B cell (primary cell): ENCODE measurements at regions not wholly inside any gene's neighbourhood (a gene's known extent, or its start where the extent isn't known, plus 50 kb on each side); places are given as distances from the start of the nearest gene placed in this dataset.
"Not testable (repeated sequence)": the region's sequence is repeated elsewhere in the genome, so short reads cannot be mapped to it uniquely, and the experiment has no call there.

Source experiments
- ATAC-seq: fragments of 200-7000 bp; cut with Tn5 transposase; one replicate; pipeline ENCODE4 v1.10.0; 2021; ENCODE audit warnings: low read depth, mild to moderate bottlenecking, moderate number of reproducible peaks, moderate library complexity
- CTCF ChIA-PET: fragments of 350-600 bp; sonication (Branson Sonifier 250); formaldehyde crosslinking; loops from one replicate; lab custom pipeline; 2021; ENCODE audit warnings: antibody characterized with exemption, inconsistent platforms; lab: Charles Lee
- POLR2A ChIA-PET: fragments of 350-600 bp; sonication (Branson Sonifier 250); formaldehyde crosslinking; loops from one replicate; lab custom pipeline; 2021; ENCODE audit warnings: antibody characterized with exemption; lab: Charles Lee
- DNase-seq: peaks from one replicate; pipeline ENCODE4 v3.0.0; 2013
- H2AFZ ChIP-seq: 2 replicates; pipeline ENCODE4 v1.6.1; 2012; ENCODE audit warnings: mild to moderate bottlenecking, low read depth, low read length; ENCODE audit not compliant: insufficient read depth, poor library complexity, severe bottlenecking
- H3K27ac ChIP-seq, 2 donors: 1 replicate in 1 of 2; 2 replicates in 1 of 2; pipeline ENCODE4 v1.5.1; 2012 to 2013; ENCODE audit warnings: low read length in 2 of 2, mild to moderate bottlenecking in 2 of 2, moderate library complexity in 1 of 2
- H3K27me3 ChIP-seq, 4 experiments: fragments of 200-600 bp in 1 of 4; sonication (generic) in 1 of 4; replicated peaks in 1 of 4; 1 replicate in 2 of 4; 2 replicates in 2 of 4; pipeline versions ENCODE4 v1.6.1 to v1.7.0; 2013 to 2016; ENCODE audit warnings: low read length in 3 of 4, mild to moderate bottlenecking in 2 of 4, mixed read lengths in 1 of 4, moderate library complexity in 1 of 4; ENCODE audit not compliant: insufficient read depth in 4 of 4, control insufficient read depth in 3 of 4; ENCODE audit errors: control extremely low read depth in 1 of 4
- H3K36me3 ChIP-seq, 2 experiments: replicated peaks in 1 of 2; 1 replicate in 1 of 2; 2 replicates in 1 of 2; pipeline versions ENCODE4 v1.6.1 to v1.7.1; 2013; ENCODE audit warnings: low read length in 1 of 2; ENCODE audit not compliant: insufficient read depth in 2 of 2, control insufficient read depth in 1 of 2; ENCODE audit errors: control extremely low read depth in 1 of 2, extremely low read depth in 1 of 2
- H3K4me1 ChIP-seq, 2 donors: fragments of 200-600 bp in 1 of 2; sonication (generic) in 1 of 2; 1 replicate in 1 of 2; 2 replicates in 1 of 2; pipeline versions ENCODE4 v1.5.1 to v1.6.1; 2013 to 2017; ENCODE audit warnings: low read length in 2 of 2; ENCODE audit not compliant: control insufficient read depth in 2 of 2, insufficient read depth in 2 of 2
- H3K4me2 ChIP-seq: replicated peaks from 2 replicates; pipeline ENCODE3; 2012; ENCODE audit warnings: mild to moderate bottlenecking, low read depth, low read length; ENCODE audit not compliant: poor library complexity, severe bottlenecking
- H3K4me3 ChIP-seq, 5 experiments: fragments of 200-600 bp in 1 of 5; sonication (generic) in 1 of 5; 1 replicate in 3 of 5; 2 replicates in 2 of 5; pipeline versions ENCODE4 v1.5.1 to v1.7.0; 2011 to 2016; ENCODE audit warnings: low read length in 4 of 5, mild to moderate bottlenecking in 4 of 5, low read depth in 2 of 5, control low read depth in 1 of 5, moderate library complexity in 1 of 5; ENCODE audit not compliant: insufficient read depth in 1 of 5; ENCODE audit errors: control extremely low read depth in 1 of 5, extremely low read depth in 1 of 5
- H3K79me2 ChIP-seq: fragments of 200-600 bp; sonication (generic); one replicate; pipeline ENCODE4 v1.6.0; 2016; ENCODE audit warnings: low read length; ENCODE audit not compliant: control insufficient read depth, insufficient read depth
- H3K9ac ChIP-seq: fragments of 200-600 bp; sonication (generic); 2 replicates; pipeline ENCODE4 v1.6.1; 2017; ENCODE audit warnings: mild to moderate bottlenecking, low read length, moderate library complexity
- H3K9me3 ChIP-seq, 3 donors: one replicate each; pipeline versions ENCODE4 v1.6.1 to v1.7.1; 2013; ENCODE audit warnings: low read length in 2 of 3; ENCODE audit not compliant: control insufficient read depth in 2 of 3, insufficient read depth in 1 of 3; ENCODE audit errors: control extremely low read depth in 1 of 3
- H4K20me1 ChIP-seq: 2 replicates; pipeline ENCODE4 v1.6.0; 2012; ENCODE audit warnings: mild to moderate bottlenecking, low read length; ENCODE audit not compliant: insufficient read depth, control insufficient read depth, poor library complexity, severe bottlenecking
- H3K27ac Mint-ChIP-seq: one replicate; pipeline ENCODE4 v1.8.0; 2021; ENCODE audit warnings: mixed read lengths
- H3K27me3 Mint-ChIP-seq: one replicate; pipeline ENCODE4 v1.8.0; 2021; ENCODE audit warnings: mixed read lengths
- H3K4me1 Mint-ChIP-seq: one replicate; pipeline ENCODE4 v1.8.0; 2021; ENCODE audit warnings: mixed read lengths
- H3K4me3 Mint-ChIP-seq: one replicate; pipeline ENCODE4 v1.8.0; 2021; ENCODE audit warnings: mixed read lengths
- H3K9me3 Mint-ChIP-seq: one replicate; pipeline ENCODE4 v1.8.0; 2022; ENCODE audit warnings: mixed read lengths; ENCODE audit not compliant: insufficient read depth
- EZH2 ChIP-seq: IDR thresholded peaks from 2 replicates; pipeline ENCODE4 v1.6.1; 2012; ENCODE audit warnings: borderline replicate concordance, low read depth, mild to moderate bottlenecking, moderate library complexity, low read length; ENCODE audit not compliant: insufficient read depth, poor library complexity, severe bottlenecking
- WGBS: methylation state at CpG from one replicate; pipeline ENCODE4 v1.1.5; 2013; ENCODE audit warnings: missing lambda C conversion rate; ENCODE audit not compliant: insufficient coverage; 5-methylcytosine and 5-hydroxymethylcytosine counted together
- intact Hi-C: fragments of 100-400 bp; cut with micrococcal nuclease; formaldehyde crosslinking; loops from one replicate; pipeline ENCODE4 v1.10.0; 2022
- TF ChIP-seq, protein P1 (sequence below): fragments of 200-600 bp; IDR thresholded peaks from one replicate; pipeline ENCODE4 v1.8.0; 2022; ENCODE audit warnings: antibody characterized with exemption, mild to moderate bottlenecking

DNA sequence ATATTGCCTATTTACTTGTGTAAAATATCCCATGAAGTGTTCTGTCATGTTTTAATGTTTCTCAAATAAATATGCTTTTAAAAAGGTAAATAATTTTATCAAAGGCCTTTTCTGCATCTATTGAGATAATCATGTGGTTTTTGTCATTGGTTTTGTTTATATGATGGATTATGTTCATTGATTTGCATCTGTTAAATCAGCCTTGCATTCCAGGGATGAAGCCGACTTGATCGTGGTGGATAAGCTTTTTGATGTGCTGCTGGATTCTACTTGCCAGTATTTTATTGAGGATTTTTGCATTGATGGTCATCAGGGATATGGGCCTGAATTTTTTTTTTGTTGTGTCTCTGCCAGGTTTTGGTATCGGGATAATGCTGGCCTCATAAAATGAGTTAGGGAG lies 63.9 kb upstream of the P2RY10 start:
- POLR2A ChIA-PET, H3K4me1 Mint-ChIP-seq, H2AFZ ChIP-seq, H3K27me3 ChIP-seq, H3K79me2 ChIP-seq, H3K27ac Mint-ChIP-seq, H3K27me3 Mint-ChIP-seq, H3K4me3 Mint-ChIP-seq, ATAC-seq, DNase-seq, H3K9ac ChIP-seq, H3K9me3 ChIP-seq, H3K4me2 ChIP-seq, H3K27ac ChIP-seq, intact Hi-C loops, H4K20me1 ChIP-seq, H3K4me1 ChIP-seq, CTCF ChIA-PET, H3K36me3 ChIP-seq, H3K4me3 ChIP-seq: not testable (repeated sequence)
- WGBS, result 100% methylated on average over 3 of the region's 3 CpGs
- peaks cover 11% of the 10 kb centered on the region for H3K9me3 Mint-ChIP-seq

DNA sequence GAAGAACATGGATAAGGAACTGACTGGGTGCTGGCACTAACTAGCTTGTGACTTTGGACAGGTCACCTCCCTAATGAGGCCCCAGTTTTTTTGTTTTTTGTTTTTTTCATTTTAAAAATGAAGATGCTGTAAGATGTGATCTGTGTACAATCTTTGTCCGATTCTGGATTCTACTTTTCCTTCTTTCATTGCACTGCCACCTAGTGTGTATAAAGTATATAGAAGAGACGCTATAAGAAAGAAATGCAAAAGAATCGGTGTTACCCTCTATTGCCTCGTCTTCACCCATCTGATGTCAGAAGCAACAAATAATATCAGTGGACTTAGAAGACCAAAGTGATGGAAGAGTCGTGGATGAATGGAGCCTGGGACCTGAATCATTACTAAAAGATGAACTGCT lies 58.6 kb upstream of the P2RY10 start:
- H3K4me3 ChIP-seq, result no peak overlapping the region
- H3K27ac ChIP-seq, result no peak overlapping the region
- Mint-ChIP-seq H3K27ac (no peak overlapping the region), H3K27me3 (no peaks in the 10 kb centered on the region), H3K4me1 (peaks cover 11% of the 10 kb centered on the region), H3K9me3 (no peaks in the 10 kb centered on the region), H3K4me3 (no peak overlapping the region)
- H3K36me3 ChIP-seq, result no peaks in the 10 kb centered on the region
- CTCF ChIA-PET, result interaction anchor here (0.7 to 1.3 kb wide), 5 partner anchors 46 to 384 kb away, joined by 3 to 4 read pairs (median 3); no protein-coding TSS in a partner anchor
- peak overlapping the region; percentile 21 for H3K4me2 ChIP-seq
- H3K4me1 ChIP-seq, result no peaks in the 10 kb centered on the region
- no peak overlapping the region for H3K9ac ChIP-seq
- POLR2A ChIA-PET, result no interaction called here
- no peaks in the 10 kb centered on the region for H3K27me3 ChIP-seq
- TF ChIP-seq, protein P1, sequence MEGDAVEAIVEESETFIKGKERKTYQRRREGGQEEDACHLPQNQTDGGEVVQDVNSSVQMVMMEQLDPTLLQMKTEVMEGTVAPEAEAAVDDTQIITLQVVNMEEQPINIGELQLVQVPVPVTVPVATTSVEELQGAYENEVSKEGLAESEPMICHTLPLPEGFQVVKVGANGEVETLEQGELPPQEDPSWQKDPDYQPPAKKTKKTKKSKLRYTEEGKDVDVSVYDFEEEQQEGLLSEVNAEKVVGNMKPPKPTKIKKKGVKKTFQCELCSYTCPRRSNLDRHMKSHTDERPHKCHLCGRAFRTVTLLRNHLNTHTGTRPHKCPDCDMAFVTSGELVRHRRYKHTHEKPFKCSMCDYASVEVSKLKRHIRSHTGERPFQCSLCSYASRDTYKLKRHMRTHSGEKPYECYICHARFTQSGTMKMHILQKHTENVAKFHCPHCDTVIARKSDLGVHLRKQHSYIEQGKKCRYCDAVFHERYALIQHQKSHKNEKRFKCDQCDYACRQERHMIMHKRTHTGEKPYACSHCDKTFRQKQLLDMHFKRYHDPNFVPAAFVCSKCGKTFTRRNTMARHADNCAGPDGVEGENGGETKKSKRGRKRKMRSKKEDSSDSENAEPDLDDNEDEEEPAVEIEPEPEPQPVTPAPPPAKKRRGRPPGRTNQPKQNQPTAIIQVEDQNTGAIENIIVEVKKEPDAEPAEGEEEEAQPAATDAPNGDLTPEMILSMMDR, result peak; percentile 49
- TF ChIP-seq EZH2, result no peak
- peak; percentile 36 for DNase-seq
- H3K9me3 ChIP-seq, result no peaks in the 10 kb centered on the region
- no CpG with 5 or more reads among the region's 5 CpGs for WGBS
- no peaks in the 10 kb centered on the region for H3K79me2 ChIP-seq
- H4K20me1 ChIP-seq, result no peaks in the 10 kb centered on the region
- intact Hi-C loops, result loop anchor here (2.0 to 5.0 kb wide), 3 partner anchors 61 to 386 kb away; partner anchors contain the start of gene P2RY10
- ATAC-seq, result peak; percentile 72
- H2AFZ ChIP-seq, result peak overlapping the region; percentile 52
